ENCODE measurements at regions not wholly inside any gene's neighbourhood (a gene's known extent, or its start where the extent isn't known, plus 50 kb on each side); places are given as distances from the start of the nearest gene placed in this dataset.

DNA sequence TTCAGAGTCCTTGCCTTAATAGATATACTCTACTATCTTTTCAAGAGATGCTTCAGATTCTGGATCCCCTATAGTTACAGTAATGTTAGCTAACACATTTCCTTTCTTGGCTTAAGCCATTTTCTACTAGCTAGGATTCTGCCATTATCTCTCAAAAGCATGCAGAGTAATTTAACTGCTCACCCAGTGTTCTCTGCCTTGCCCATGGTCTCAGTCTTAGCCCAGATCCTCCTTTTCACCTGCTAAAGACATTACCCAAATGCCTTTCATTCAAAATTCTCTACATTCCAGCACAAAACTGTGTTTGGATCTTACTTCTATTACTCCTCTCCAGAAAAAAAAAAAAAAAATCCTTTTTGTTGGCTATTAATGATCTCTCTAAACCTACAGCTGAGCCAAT lies 474.2 kb upstream of the LRRTM1 start:
- no peak for TF ChIP-seq ZFP3 (tag by site-specific recombination; IDR thresholded peaks at IDR 0.05; ENCODE audit: low read depth)
- TF ChIP-seq ZNF777 (tag by site-specific recombination; IDR thresholded peaks at IDR 0.05; ENCODE audit: borderline replicate concordance): no peak
- TF ChIP-seq ZNF248 (tag by site-specific recombination; IDR thresholded peaks at IDR 0.05): no peak
- TF ChIP-seq ZBTB17 (tag by site-specific recombination; IDR thresholded peaks at IDR 0.05): no peak
- TF ChIP-seq, protein P1, sequence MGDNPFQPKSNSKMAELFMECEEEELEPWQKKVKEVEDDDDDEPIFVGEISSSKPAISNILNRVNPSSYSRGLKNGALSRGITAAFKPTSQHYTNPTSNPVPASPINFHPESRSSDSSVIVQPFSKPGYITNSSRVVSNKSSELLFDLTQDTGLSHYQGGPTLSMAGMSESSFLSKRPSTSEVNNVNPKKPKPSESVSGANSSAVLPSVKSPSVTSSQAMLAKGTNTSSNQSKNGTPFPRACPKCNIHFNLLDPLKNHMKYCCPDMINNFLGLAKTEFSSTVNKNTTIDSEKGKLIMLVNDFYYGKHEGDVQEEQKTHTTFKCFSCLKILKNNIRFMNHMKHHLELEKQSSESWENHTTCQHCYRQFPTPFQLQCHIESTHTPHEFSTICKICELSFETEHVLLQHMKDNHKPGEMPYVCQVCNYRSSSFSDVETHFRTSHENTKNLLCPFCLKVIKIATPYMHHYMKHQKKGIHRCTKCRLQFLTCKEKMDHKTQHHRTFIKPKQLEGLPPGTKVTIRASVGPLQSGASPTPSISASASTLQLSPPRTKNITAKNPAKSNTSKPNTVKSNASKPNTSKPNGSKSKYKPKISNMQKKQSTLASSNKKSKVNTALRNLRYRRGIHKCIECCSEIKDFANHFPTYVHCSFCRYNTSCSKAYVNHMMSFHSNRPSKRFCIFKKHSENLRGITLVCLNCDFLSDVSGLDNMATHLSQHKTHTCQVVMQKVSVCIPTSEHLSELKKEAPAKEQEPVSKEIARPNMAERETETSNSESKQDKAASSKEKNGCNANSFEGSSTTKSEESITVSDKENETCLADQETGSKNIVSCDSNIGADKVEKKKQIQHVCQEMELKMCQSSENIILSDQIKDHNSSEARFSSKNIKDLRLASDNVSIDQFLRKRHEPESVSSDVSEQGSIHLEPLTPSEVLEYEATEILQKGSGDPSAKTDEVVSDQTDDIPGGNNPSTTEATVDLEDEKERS (tag by site-specific recombination; IDR thresholded peaks at IDR 0.05): no peak
- TF ChIP-seq ZNF155 (tag by site-specific recombination; IDR thresholded peaks at IDR 0.05): no peak
- TF ChIP-seq KLF8 (tag by site-specific recombination; IDR thresholded peaks at IDR 0.05): no peak
- no peak for TF ChIP-seq OSR2 (tag by site-specific recombination; IDR thresholded peaks at IDR 0.05)
- no peak for TF ChIP-seq BCL11B (tag by site-specific recombination; IDR thresholded peaks at IDR 0.05; ENCODE audit: low read depth)
- TF ChIP-seq, protein P2, sequence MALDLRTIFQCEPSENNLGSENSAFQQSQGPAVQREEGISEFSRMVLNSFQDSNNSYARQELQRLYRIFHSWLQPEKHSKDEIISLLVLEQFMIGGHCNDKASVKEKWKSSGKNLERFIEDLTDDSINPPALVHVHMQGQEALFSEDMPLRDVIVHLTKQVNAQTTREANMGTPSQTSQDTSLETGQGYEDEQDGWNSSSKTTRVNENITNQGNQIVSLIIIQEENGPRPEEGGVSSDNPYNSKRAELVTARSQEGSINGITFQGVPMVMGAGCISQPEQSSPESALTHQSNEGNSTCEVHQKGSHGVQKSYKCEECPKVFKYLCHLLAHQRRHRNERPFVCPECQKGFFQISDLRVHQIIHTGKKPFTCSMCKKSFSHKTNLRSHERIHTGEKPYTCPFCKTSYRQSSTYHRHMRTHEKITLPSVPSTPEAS (tag by site-specific recombination; IDR thresholded peaks at IDR 0.05): no peak
- no peak for TF ChIP-seq ZNF48 (tag by site-specific recombination; IDR thresholded peaks at IDR 0.05)
- no peak for TF ChIP-seq ZNF837 (tag by site-specific recombination; IDR thresholded peaks at IDR 0.05)
- TF ChIP-seq WT1 (tag by site-specific recombination; IDR thresholded peaks at IDR 0.05): no peak
- TF ChIP-seq, protein P3, sequence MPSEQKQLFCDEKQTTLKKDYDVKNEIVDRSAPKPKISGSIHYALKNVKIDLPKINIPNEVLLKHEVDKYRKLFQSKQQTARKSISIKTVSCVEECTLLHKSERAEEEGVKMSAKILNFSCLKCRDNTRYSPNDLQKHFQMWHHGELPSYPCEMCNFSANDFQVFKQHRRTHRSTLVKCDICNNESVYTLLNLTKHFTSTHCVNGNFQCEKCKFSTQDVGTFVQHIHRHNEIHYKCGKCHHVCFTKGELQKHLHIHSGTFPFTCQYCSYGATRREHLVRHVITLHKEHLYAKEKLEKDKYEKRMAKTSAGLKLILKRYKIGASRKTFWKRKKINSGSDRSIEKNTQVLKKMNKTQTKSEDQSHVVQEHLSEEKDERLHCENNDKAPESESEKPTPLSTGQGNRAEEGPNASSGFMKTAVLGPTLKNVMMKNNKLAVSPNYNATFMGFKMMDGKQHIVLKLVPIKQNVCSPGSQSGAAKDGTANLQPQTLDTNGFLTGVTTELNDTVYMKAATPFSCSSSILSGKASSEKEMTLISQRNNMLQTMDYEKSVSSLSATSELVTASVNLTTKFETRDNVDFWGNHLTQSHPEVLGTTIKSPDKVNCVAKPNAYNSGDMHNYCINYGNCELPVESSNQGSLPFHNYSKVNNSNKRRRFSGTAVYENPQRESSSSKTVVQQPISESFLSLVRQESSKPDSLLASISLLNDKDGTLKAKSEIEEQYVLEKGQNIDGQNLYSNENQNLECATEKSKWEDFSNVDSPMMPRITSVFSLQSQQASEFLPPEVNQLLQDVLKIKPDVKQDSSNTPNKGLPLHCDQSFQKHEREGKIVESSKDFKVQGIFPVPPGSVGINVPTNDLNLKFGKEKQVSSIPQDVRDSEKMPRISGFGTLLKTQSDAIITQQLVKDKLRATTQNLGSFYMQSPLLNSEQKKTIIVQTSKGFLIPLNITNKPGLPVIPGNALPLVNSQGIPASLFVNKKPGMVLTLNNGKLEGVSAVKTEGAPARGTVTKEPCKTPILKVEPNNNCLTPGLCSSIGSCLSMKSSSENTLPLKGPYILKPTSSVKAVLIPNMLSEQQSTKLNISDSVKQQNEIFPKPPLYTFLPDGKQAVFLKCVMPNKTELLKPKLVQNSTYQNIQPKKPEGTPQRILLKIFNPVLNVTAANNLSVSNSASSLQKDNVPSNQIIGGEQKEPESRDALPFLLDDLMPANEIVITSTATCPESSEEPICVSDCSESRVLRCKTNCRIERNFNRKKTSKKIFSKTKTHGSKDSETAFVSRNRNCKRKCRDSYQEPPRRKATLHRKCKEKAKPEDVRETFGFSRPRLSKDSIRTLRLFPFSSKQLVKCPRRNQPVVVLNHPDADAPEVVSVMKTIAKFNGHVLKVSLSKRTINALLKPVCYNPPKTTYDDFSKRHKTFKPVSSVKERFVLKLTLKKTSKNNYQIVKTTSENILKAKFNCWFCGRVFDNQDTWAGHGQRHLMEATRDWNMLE (tag by site-specific recombination; conservative IDR thresholded peaks at IDR 0.05; ENCODE audit: low read depth): no peak
- TF ChIP-seq ZNF510 (tag by site-specific recombination; IDR thresholded peaks at IDR 0.05; ENCODE audit: insufficient replicate concordance): no peak
- TF ChIP-seq ZBTB21 (tag by site-specific recombination; IDR thresholded peaks at IDR 0.05): no peak
- TF ChIP-seq, protein P4, sequence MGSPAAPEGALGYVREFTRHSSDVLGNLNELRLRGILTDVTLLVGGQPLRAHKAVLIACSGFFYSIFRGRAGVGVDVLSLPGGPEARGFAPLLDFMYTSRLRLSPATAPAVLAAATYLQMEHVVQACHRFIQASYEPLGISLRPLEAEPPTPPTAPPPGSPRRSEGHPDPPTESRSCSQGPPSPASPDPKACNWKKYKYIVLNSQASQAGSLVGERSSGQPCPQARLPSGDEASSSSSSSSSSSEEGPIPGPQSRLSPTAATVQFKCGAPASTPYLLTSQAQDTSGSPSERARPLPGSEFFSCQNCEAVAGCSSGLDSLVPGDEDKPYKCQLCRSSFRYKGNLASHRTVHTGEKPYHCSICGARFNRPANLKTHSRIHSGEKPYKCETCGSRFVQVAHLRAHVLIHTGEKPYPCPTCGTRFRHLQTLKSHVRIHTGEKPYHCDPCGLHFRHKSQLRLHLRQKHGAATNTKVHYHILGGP (tag by site-specific recombination; IDR thresholded peaks at IDR 0.05): no peak
- no peak for TF ChIP-seq EGR2 (tag by site-specific recombination; IDR thresholded peaks at IDR 0.05; ENCODE audit: low read depth)
- TF ChIP-seq, protein P5, sequence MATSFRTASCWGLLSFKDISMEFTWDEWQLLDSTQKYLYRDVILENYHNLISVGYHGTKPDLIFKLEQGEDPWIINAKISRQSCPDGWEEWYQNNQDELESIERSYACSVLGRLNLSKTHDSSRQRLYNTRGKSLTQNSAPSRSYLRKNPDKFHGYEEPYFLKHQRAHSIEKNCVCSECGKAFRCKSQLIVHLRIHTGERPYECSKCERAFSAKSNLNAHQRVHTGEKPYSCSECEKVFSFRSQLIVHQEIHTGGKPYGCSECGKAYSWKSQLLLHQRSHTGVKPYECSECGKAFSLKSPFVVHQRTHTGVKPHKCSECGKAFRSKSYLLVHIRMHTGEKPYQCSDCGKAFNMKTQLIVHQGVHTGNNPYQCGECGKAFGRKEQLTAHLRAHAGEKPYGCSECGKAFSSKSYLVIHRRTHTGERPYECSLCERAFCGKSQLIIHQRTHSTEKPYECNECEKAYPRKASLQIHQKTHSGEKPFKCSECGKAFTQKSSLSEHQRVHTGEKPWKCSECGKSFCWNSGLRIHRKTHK (tag by site-specific recombination; IDR thresholded peaks at IDR 0.05): no peak
- POLR2A ChIA-PET: no interaction called here
- Histone ChIP-seq H3K4me1 (ENCODE audit: control insufficient read depth, insufficient read depth, low read length) (no peaks in the 10 kb centered on the region), H3K27ac (ENCODE audit: extremely low read depth, low read depth, low read length) (no peak overlapping the region), H3K4me3 (ENCODE audit: low read depth, low read length) (no peak overlapping the region), H3K36me3 (ENCODE audit: control insufficient read depth in 2 of 2, insufficient read depth in 1 of 2, low read length in 2 of 2) (no peaks in the 10 kb centered on the region), H3K9me3 (ENCODE audit: control insufficient read depth, insufficient read depth, low read depth, low read length) (no peaks in the 10 kb centered on the region)
- CTCF ChIA-PET: interaction anchor here (0.6 kb wide), 1 partner anchor 312 kb away, joined by 5 read pairs; no protein-coding TSS in a partner anchor

All from HEK293 (cell line).